GM13976 (cell line): ENCODE measurements at regions not wholly inside any gene's neighbourhood (a gene's known extent, or its start where the extent isn't known, plus 50 kb on each side); places are given as distances from the start of the nearest gene placed in this dataset.
"Not testable (repeated sequence)": the region's sequence is repeated elsewhere in the genome, so short reads cannot be mapped to it uniquely, and the experiment has no call there.

Experiments
- DNase-seq: peaks from one replicate; pipeline ENCODE4 v3.0.0; 2012; ENCODE audit warnings: low spot score
- in situ Hi-C: fragments of 300-500 bp; cut with MboI; formaldehyde crosslinking; loops from one replicate; pipeline ENCODE4 v1.12.0; 2022; ENCODE audit warnings: low sequenced_read_pairs, mixed read lengths, inconsistent platforms; ENCODE audit not compliant: unreplicated experiment
- TF ChIP-seq, protein P1 (sequence below): IDR thresholded peaks from 2 replicates; pipeline ENCODE4 v1.5.1; 2012; ENCODE audit warnings: borderline replicate concordance, mild to moderate bottlenecking; ENCODE audit not compliant: insufficient read depth; ENCODE audit errors: extremely low read depth, missing control alignments, control extremely low read depth

- in situ Hi-C loops, result no loop called here
- DNase-seq, result no peak
- TF ChIP-seq, protein P1, sequence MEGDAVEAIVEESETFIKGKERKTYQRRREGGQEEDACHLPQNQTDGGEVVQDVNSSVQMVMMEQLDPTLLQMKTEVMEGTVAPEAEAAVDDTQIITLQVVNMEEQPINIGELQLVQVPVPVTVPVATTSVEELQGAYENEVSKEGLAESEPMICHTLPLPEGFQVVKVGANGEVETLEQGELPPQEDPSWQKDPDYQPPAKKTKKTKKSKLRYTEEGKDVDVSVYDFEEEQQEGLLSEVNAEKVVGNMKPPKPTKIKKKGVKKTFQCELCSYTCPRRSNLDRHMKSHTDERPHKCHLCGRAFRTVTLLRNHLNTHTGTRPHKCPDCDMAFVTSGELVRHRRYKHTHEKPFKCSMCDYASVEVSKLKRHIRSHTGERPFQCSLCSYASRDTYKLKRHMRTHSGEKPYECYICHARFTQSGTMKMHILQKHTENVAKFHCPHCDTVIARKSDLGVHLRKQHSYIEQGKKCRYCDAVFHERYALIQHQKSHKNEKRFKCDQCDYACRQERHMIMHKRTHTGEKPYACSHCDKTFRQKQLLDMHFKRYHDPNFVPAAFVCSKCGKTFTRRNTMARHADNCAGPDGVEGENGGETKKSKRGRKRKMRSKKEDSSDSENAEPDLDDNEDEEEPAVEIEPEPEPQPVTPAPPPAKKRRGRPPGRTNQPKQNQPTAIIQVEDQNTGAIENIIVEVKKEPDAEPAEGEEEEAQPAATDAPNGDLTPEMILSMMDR, result no peak
Measured at GRCh38 chr2:241997017-241997416, 127.5 kb downstream of the RTP5 start.

- DNase-seq, result no peak
- in situ Hi-C loops, result no loop called here
- TF ChIP-seq, protein P1, result no peak
Measured at GRCh38 chr2:241999184-241999583, 129.7 kb downstream of the RTP5 start.

GRCh38 chr2:242001853-242002252 lies 132.3 kb downstream of the RTP5 start:
- TF ChIP-seq, protein P1, result no peak
- DNase-seq, result no peak
- in situ Hi-C loops, result no loop called here

GRCh38 chr2:242002944-242003343 lies 133.4 kb downstream of the RTP5 start:
- in situ Hi-C loops, result no loop called here
- TF ChIP-seq, protein P1, result no peak
- DNase-seq, result no peak

DNA sequence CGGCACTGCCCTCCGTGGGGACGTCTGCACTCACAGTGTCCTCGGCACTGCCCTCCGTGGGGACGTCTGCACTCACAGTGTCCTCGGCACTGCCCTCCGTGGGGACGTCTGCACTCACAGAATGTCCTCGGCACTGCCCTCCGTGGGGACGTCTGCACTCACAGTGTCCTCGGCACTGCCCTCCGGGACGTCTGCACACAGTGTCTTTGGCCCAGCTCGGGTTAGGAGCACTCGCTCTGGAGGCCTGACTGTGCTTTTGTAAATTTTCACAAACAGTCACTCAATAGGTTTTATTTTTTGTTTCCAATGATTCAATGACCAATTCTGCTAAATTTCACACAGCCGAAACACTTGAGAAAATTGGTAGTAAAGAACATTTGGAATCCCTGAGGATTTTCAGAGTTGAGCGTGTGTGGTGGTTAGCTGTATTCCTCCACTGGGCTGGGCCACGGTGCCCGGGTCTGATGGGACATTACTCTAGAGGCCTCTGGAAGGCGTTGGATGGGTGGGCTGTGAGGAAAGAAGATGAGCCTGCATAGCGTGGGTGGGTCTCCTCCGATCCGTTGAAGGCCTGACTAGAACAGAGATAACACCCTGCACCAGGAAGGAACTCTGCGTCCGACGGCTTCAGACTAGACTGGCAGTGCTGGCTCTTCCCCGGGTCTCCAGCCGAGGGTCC lies 134.8 kb downstream of the RTP5 start:
- in situ Hi-C loops, result no loop called here
- DNase-seq, result no peak
- TF ChIP-seq, protein P1, result no peak

DNA sequence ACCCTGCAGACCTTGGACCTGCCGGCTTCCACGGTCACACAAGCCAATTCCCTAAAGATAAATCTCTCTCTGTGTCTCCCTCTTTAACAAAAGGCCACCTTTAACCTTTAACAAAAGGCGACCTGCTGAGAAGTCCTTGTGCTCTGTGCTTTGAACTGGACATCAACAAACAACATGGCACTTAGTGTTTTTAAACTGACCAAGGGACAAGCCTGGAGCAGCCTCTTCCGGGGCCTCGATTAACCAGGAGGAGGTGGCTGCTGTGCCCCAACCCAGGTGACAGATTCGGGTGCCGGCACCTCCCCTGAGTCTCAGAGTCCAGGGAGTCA lies 135.3 kb downstream of the RTP5 start:
- DNase-seq, result no peak
- in situ Hi-C loops, result no loop called here
- TF ChIP-seq, protein P1, result no peak

DNA sequence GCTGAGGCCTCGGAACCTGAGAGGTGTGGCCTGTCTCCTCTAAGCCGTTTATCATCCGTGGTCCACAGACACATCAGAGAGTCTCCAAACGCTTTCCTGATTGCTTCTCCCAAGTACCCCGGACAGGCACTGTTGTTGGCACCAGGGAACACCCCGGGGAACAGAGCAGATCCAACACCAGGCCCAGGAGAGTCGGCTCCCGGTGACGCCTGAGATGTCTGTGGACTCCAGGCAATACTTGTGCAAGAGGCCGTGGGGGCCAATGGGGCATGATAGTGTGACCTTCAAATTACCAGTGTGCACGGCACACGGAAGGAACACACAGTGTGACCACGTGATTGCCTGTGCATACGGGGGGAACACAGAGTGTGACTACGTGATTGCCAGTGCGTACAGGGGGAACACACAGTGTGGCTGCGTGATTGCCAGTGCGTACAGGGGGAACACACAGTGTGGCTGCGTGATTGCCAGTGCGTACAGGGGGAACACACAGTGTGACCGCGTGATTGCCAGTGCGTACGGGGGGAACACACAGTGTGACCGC lies 136.6 kb downstream of the RTP5 start:
- DNase-seq, result not testable (repeated sequence)

DNA sequence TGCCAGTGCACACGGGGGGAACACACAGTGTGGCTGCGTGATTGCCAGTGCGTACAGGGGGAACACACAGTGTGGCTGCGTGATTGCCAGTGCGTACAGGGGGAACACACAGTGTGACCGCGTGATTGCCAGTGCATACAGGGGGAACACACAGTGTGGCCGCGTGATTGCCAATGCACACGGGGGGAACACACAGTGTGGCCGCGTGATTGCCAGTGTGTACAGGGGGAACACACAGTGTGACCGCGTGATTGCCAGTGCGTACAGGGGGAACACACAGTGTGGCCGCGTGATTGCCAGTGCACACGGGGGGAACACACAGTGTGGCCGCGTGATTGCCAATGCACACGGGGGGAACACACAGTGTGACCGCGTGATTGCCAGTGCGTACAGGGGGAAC lies 139.4 kb downstream of the RTP5 start:
- not testable (repeated sequence) for DNase-seq

More for the DNA sequence above, 136.6 kb downstream of the RTP5 start:
- in situ Hi-C loops, result not testable (repeated sequence)

GRCh38 chr2:242009846-242010245 lies 140.3 kb downstream of the RTP5 start:
- in situ Hi-C loops, DNase-seq: not testable (repeated sequence)

More for the DNA sequence above, 139.4 kb downstream of the RTP5 start:
- in situ Hi-C loops, result not testable (repeated sequence)

GRCh38 chr2:242010252-242011166 lies 141.0 kb downstream of the RTP5 start:
- in situ Hi-C loops, DNase-seq: not testable (repeated sequence)
